Mesenteric fat pad (tissue), 1 donor: ENCODE measurements at regions not wholly inside any gene's neighbourhood (a gene's known extent, or its start where the extent isn't known, plus 50 kb on each side); places are given as distances from the start of the nearest gene placed in this dataset.
"Not testable (repeated sequence)": the region's sequence is repeated elsewhere in the genome, so short reads cannot be mapped to it uniquely, and the experiment has no call there.

ENCODE experiments used
- DNase-seq: peaks from one replicate; pipeline ENCODE4 v3.0.0-alpha.2; 2020; ENCODE audit warnings: low spot score
- donor health status: DM: yes; HTN: yes; CAD: no.

DNA sequence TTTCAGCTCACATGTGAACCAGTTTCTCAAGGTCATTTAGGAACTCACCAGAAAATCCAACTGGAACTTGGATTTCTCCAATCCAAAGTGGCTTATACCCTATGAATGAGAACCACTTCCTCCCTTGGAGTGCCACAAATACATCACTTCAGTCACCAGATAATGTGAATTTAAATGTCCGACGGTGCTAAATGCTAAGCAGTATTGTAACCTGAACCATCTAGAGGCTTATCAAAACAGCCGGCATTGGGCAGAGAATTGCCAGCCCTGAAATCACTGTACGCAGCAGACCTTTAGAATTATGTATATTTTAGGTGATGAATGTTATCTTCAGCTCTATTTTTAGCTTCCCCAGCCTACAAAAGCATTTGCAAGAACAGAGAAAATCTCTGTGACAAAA lies 76.8 kb upstream of the COX20 start:
- no peak for DNase-seq

GRCh38 chr1:244759158-244759557 lies 76.3 kb upstream of the COX20 start:
- DNase-seq, result no peak

DNA sequence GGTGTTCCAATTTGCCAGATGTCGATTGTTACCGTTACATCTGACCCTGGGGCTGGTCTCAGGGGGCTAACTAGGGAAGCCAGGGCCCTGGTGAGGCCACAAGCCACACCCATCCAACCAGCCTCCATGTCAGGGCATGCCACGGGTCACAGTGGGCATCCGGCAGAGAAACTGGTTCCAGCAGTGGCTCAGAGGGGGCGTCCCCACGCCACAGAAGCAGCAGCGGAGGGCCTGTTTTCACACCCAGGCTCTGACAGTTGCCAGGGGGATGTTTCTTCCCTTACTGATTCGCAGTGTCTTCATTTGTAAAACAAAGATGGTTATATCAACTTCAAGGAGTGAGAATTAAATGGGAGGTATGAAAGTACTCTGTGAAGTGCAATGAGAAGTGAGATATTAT lies 75.0 kb upstream of the COX20 start:
- no peak for DNase-seq

DNA sequence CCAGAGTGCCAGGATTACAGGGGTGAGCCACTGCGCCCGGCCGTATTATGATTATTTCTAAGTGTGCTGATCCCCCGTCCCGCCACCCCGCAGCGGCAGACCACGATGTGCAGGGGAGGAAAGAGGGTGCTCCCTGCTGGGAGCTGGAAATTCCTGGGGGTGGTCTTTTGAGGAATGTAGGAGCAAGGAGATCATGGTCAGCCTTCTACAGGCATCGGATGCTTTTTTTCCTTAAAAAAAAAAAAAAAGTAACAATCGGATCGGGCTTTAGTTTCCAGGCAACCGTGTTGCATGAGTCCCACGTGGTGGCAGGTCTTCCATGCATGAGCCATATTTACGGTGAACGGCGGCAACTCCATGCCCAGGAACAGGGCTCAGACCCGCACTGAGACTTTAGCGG lies 74.2 kb upstream of the COX20 start:
- no peak for DNase-seq

GRCh38 chr1:244762629-244763028 lies 72.8 kb upstream of the COX20 start:
- no peak for DNase-seq

- DNase-seq, result no peak
These were observed 67.3 kb upstream of the COX20 start for GRCh38 chr1:244768186-244768585.

GRCh38 chr1:244768804-244769203 lies 66.7 kb upstream of the COX20 start:
- peak; percentile 49 for DNase-seq

DNA sequence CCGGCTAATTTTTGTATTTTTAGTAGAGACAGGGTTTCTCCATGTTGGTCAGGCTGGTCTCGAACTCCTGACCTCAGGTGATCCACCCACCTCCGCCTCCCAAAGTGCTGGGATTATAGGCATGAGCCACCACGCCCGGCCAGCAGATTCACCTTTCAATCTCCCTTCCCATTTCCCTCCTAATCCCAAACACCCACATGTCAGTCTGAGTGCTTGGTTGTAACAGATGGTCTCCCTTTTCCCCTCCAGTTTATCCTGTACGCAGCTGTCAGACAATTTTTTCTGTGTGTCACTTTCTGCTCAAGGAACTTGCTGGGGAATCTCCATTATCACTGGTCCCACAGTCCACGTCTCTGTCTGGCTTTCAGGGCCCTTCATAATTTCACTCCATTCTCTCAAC lies 64.9 kb upstream of the COX20 start:
- not testable (repeated sequence) for DNase-seq

DNA sequence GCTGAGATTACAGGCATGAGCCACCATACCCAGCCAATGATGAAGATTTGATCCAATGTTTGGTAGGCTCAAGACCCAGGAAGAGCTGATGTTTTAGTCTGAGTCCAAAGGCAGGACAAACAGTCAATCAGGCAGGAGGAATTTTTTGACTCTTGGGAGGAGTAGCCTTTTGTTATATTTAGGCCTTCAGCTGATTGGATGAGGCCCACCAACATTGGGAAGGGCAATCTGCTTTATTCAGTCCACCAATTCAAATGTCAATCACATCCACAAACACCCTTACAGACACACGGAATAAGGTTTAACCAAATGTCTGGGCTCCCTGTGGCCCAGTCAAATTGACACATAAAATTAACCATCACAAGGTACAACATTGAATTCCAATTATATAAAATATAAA lies 61.9 kb upstream of the COX20 start:
- no peak for DNase-seq

DNA sequence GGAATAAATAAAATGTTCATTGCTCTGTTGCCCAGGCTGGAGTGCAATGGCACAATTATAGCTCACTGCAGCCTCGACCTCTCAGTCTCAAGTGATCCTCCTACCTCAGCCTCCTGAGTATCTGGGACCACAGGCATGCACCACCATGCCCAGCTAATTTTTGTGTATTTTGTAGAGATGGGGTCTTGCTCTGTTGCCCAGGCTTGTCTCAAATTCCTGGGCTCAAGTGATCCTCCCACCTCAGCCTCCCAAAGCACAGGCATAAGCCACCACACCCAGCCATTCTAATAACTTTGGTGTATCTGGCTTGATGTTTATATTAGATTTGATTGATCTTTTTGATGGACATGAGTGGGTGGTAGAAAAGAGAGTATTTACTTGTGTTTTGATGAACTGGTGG lies 58.7 kb upstream of the COX20 start:
- not testable (repeated sequence) for DNase-seq

DNA sequence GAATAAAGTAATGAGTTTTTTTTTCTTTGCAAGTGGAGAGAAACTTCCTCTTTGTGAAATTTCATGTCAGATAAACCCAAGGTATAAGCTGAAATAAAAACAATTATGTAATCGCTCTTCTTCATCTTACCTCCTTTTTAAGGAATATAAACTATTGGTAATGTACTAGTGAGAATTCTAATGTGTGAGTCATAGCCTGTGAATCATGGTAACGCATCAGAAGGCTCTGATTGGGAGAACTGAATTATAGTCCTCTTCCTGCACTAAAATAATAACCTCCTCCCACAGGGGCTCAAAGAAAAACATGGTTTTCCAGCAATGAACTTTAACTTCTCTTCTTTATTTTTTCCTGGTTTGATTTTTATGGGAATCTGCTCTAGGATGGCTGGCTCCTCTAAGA lies 57.1 kb upstream of the COX20 start:
- no peak for DNase-seq

DNA sequence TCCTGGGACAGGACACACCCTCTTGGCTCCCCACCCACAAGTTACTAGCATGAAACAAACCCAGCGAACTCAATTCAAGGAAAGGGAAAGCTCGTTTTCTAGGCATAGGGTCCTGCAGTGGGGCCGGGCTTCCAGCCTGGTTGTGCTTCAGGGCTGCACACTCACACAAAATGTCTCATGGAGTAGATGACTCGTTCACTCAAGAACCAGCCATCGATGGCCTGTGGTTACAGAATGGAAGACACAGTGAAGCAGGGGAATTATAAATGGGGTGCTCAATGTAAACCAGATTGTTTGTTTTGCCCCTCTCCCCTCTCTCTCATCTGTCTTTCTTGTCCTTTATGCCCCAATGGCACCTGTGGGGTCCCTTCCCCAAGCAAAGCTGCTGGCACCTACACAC lies 56.0 kb upstream of the COX20 start:
- DNase-seq, result no peak

DNA sequence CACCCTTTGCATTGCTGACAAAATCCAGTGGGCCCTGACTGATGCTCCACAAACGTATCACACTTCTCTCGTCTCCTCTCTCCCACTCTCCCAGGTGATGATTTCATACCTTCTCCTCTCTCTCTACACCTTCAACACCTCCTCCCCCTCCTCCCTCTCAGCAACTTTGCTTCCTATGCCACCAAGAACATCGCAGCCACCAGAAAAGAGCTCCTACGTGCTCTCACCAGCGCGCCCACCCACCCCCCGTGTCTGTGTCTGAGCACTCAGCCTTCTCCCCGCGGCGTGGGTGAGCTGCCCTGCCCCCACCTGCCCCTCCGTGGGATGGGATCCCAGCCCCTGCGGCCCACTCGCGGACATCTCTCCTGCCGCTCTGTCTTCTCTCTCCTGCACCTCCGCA lies 55.1 kb upstream of the COX20 start:
- DNase-seq, result no peak

DNA sequence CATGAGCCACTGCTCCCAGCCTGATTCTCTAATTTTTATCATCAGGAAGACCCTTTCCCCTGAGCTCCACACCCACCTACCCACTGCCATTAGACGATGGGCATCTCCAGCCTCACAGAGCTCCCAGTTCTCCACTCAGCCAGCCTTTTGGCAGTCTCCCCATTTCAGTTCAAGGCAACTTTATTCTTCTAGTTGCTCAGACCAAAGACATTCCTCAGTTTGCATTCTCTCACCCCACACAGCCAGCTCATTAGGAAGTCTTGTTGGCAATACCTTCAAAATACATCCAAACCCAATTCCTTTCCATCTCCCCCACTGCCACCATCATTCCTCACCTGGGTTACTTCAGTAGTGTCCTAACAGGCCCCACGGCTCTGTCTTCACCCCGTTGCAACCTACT lies 53.4 kb upstream of the COX20 start:
- no peak for DNase-seq

DNA sequence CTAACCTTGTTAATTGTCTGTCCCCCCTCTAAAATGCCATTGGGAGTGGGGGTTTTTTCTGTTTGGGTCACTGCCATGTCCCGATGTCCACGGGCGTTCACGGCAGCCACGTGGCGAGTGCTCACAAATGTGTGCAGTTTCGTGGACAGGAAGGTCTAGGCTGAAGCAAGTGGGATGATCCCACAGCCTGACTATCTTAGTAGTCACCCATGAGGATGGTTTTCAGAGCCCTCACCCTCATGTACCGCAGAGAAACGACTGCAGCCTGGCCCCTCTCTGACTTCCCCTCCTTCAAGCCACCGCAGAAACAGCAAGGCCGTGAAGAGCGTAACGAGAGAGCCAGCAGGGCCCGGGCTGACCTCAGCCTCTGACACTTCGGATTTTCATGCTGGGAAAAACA lies 52.3 kb upstream of the COX20 start:
- DNase-seq, result peak; percentile 59
